ENCODE measurements at regions not wholly inside any gene's neighbourhood (a gene's known extent, or its start where the extent isn't known, plus 50 kb on each side); places are given as distances from the start of the nearest gene placed in this dataset.

DNA sequence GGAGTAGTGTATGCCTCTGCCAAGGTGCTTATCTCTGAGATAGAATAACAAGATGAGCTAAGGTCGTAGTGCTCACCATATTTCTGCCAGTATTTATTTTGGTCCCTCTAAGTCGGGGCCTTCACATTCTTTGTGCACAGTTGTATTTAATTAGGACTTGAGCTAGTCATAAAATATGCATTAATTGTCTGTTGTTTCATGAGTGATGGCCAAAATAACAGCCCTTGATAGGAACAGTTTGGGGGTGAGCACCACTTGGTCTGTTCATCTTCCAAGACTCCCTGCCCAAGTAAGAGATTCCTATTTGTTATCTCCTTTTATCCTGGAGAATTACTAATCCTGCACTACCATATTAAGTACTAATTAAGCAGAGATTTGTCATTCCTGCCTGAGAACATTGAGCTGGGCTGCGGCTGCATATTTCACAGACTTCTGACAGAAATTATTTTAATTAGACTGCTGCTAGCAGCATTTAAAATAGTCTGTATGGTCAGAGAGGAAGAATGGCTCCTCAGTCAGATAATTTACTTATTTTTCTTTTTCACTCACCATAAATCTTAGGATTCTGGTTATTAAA, 435.1 kb downstream of the MTX2 start:
- TF ChIP-seq, protein P1, sequence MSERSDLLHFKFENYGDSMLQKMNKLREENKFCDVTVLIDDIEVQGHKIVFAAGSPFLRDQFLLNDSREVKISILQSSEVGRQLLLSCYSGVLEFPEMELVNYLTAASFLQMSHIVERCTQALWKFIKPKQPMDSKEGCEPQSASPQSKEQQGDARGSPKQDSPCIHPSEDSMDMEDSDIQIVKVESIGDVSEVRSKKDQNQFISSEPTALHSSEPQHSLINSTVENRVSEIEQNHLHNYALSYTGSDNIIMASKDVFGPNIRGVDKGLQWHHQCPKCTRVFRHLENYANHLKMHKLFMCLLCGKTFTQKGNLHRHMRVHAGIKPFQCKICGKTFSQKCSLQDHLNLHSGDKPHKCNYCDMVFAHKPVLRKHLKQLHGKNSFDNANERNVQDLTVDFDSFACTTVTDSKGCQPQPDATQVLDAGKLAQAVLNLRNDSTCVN (tag by site-specific recombination; optimal IDR thresholded peaks at IDR 0.05): no peak
- TF ChIP-seq YY1 (tag by site-specific recombination; IDR thresholded peaks at IDR 0.05) (no peak), ZNF133 (tag by site-specific recombination; IDR thresholded peaks at IDR 0.05) (no peak), ZNF624 (tag by site-specific recombination; IDR thresholded peaks at IDR 0.05) (no peak), TCF7L2 (IDR thresholded peaks at IDR 0.05; ENCODE audit: borderline replicate concordance, low read depth, low read length) (no peak), ZBTB49 (tag by site-specific recombination; IDR thresholded peaks at IDR 0.05; ENCODE audit: low read depth) (no peak), ZNF473 (tag by site-specific recombination; IDR thresholded peaks at IDR 0.05) (no peak), GLIS1 (tag by site-specific recombination; IDR thresholded peaks at IDR 0.05) (no peak), ZBTB44 (tag by site-specific recombination; IDR thresholded peaks at IDR 0.05) (no peak)
- TF ChIP-seq, protein P2, sequence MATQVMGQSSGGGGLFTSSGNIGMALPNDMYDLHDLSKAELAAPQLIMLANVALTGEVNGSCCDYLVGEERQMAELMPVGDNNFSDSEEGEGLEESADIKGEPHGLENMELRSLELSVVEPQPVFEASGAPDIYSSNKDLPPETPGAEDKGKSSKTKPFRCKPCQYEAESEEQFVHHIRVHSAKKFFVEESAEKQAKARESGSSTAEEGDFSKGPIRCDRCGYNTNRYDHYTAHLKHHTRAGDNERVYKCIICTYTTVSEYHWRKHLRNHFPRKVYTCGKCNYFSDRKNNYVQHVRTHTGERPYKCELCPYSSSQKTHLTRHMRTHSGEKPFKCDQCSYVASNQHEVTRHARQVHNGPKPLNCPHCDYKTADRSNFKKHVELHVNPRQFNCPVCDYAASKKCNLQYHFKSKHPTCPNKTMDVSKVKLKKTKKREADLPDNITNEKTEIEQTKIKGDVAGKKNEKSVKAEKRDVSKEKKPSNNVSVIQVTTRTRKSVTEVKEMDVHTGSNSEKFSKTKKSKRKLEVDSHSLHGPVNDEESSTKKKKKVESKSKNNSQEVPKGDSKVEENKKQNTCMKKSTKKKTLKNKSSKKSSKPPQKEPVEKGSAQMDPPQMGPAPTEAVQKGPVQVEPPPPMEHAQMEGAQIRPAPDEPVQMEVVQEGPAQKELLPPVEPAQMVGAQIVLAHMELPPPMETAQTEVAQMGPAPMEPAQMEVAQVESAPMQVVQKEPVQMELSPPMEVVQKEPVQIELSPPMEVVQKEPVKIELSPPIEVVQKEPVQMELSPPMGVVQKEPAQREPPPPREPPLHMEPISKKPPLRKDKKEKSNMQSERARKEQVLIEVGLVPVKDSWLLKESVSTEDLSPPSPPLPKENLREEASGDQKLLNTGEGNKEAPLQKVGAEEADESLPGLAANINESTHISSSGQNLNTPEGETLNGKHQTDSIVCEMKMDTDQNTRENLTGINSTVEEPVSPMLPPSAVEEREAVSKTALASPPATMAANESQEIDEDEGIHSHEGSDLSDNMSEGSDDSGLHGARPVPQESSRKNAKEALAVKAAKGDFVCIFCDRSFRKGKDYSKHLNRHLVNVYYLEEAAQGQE (tag by site-specific recombination; IDR thresholded peaks at IDR 0.05): no peak
- TF ChIP-seq, protein P3, sequence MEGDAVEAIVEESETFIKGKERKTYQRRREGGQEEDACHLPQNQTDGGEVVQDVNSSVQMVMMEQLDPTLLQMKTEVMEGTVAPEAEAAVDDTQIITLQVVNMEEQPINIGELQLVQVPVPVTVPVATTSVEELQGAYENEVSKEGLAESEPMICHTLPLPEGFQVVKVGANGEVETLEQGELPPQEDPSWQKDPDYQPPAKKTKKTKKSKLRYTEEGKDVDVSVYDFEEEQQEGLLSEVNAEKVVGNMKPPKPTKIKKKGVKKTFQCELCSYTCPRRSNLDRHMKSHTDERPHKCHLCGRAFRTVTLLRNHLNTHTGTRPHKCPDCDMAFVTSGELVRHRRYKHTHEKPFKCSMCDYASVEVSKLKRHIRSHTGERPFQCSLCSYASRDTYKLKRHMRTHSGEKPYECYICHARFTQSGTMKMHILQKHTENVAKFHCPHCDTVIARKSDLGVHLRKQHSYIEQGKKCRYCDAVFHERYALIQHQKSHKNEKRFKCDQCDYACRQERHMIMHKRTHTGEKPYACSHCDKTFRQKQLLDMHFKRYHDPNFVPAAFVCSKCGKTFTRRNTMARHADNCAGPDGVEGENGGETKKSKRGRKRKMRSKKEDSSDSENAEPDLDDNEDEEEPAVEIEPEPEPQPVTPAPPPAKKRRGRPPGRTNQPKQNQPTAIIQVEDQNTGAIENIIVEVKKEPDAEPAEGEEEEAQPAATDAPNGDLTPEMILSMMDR (tag by site-specific recombination; IDR thresholded peaks at IDR 0.05): no peak
- TF ChIP-seq, protein P4, sequence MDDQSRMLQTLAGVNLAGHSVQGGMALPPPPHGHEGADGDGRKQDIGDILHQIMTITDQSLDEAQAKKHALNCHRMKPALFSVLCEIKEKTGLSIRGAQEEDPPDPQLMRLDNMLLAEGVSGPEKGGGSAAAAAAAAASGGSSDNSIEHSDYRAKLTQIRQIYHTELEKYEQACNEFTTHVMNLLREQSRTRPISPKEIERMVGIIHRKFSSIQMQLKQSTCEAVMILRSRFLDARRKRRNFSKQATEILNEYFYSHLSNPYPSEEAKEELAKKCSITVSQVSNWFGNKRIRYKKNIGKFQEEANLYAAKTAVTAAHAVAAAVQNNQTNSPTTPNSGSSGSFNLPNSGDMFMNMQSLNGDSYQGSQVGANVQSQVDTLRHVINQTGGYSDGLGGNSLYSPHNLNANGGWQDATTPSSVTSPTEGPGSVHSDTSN (CRISPR knock-in tag; IDR thresholded peaks at IDR 0.05): no peak
